HEK293 (cell line): ENCODE measurements at regions not wholly inside any gene's neighbourhood (a gene's known extent, or its start where the extent isn't known, plus 50 kb on each side); places are given as distances from the start of the nearest gene placed in this dataset.

Experiments used
- CTCF ChIA-PET: fragments of 350-600 bp; formaldehyde crosslinking; extraction: SDS; loops from one replicate; lab custom pipeline; 2021; ENCODE audit warnings: antibody characterized with exemption; lab: Yijun Ruan, JAX
- POLR2A ChIA-PET: fragments of 300-600 bp; formaldehyde crosslinking; extraction: SDS; loops from one replicate; lab custom pipeline; 2020; ENCODE audit warnings: antibody characterized with exemption, inconsistent platforms; lab: Yijun Ruan, JAX
- H3K27ac ChIP-seq: fragments of 200-500 bp; sonication (Bioruptor generic); 2 replicates; pipeline ENCODE4 v1.5.1; 2014; ENCODE audit warnings: low read depth, low read length, control low read depth, inconsistent platforms; ENCODE audit errors: extremely low read depth
- H3K36me3 ChIP-seq, 2 experiments: fragments of 200-500 bp in 1 of 2; sonication (Bioruptor generic) in 1 of 2; 1 replicate in 1 of 2; 2 replicates in 1 of 2; pipeline ENCODE4 v1.5.1; 2014 to 2017; ENCODE audit warnings: inconsistent platforms in 2 of 2, low read length in 2 of 2; ENCODE audit not compliant: control insufficient read depth in 2 of 2, insufficient read depth in 1 of 2
- H3K4me1 ChIP-seq: fragments of 200-500 bp; sonication (Bioruptor generic); 2 replicates; pipeline ENCODE4 v1.5.1; 2014; ENCODE audit warnings: mild to moderate bottlenecking, low read length, inconsistent platforms; ENCODE audit not compliant: control insufficient read depth, insufficient read depth
- H3K4me3 ChIP-seq: 2 replicates; pipeline ENCODE4 v1.5.1; 2011; ENCODE audit warnings: low read depth, mild to moderate bottlenecking, control low read depth, low read length, moderate library complexity
- H3K9me3 ChIP-seq: fragments of 200-500 bp; sonication (Bioruptor generic); 2 replicates; pipeline ENCODE4 v1.5.1; 2014; ENCODE audit warnings: low read depth, low read length, inconsistent platforms; ENCODE audit not compliant: control insufficient read depth, insufficient read depth
- ATF2 ChIP-seq: fragments of 450-650 bp; formaldehyde crosslinking; IDR thresholded peaks from 2 replicates; pipeline ENCODE4 v1.5.1; 2016; ENCODE audit warnings: missing biosample characterization, missing genetic modification characterization, low read depth
- GFI1B ChIP-seq: fragments of 450-650 bp; formaldehyde crosslinking; IDR thresholded peaks from 2 replicates; pipeline ENCODE4 v1.5.1; 2016; ENCODE audit warnings: missing biosample characterization, missing genetic modification characterization
- HIC1 ChIP-seq: fragments of 450-650 bp; formaldehyde crosslinking; IDR thresholded peaks from 2 replicates; pipeline ENCODE4 v1.5.1; 2016; ENCODE audit warnings: missing biosample characterization, missing genetic modification characterization
- PRDM10 ChIP-seq: fragments of 450-650 bp; formaldehyde crosslinking; IDR thresholded peaks from 2 replicates; pipeline ENCODE4 v1.5.1; 2016; ENCODE audit warnings: missing biosample characterization, missing genetic modification characterization
- TRIM28 ChIP-seq: IDR thresholded peaks from 2 replicates; pipeline ENCODE4 v1.6.1; 2011; ENCODE audit warnings: low read length, control low read depth, borderline replicate concordance
- ZBTB6 ChIP-seq: fragments of 450-650 bp; formaldehyde crosslinking; IDR thresholded peaks from 2 replicates; pipeline ENCODE4 v1.5.1; 2017; ENCODE audit warnings: missing biosample characterization, missing genetic modification characterization
- ZFHX2 ChIP-seq: fragments of 450-650 bp; formaldehyde crosslinking; conservative IDR thresholded peaks from 2 replicates; pipeline ENCODE4 v1.5.1; 2016; ENCODE audit warnings: missing biosample characterization, missing genetic modification characterization
- ZFP69B ChIP-seq: fragments of 450-650 bp; formaldehyde crosslinking; IDR thresholded peaks from 2 replicates; pipeline ENCODE4 v1.5.1; 2016; ENCODE audit warnings: missing biosample characterization, missing genetic modification characterization
- ZNF121 ChIP-seq: fragments of 450-650 bp; formaldehyde crosslinking; IDR thresholded peaks from 2 replicates; pipeline ENCODE4 v1.5.1; 2016; ENCODE audit warnings: missing biosample characterization, missing genetic modification characterization
- ZNF155 ChIP-seq: fragments of 450-650 bp; formaldehyde crosslinking; IDR thresholded peaks from 2 replicates; pipeline ENCODE4 v1.5.1; 2016; ENCODE audit warnings: missing biosample characterization, missing genetic modification characterization
- ZNF280D ChIP-seq: fragments of 450-650 bp; formaldehyde crosslinking; IDR thresholded peaks from 2 replicates; pipeline ENCODE4 v1.5.1; 2016; ENCODE audit warnings: missing biosample characterization, missing genetic modification characterization
- ZNF449 ChIP-seq: fragments of 450-650 bp; formaldehyde crosslinking; IDR thresholded peaks from 2 replicates; pipeline ENCODE4 v1.5.1; 2017; ENCODE audit warnings: missing biosample characterization, mild to moderate bottlenecking, missing genetic modification characterization, moderate library complexity
- ZNF488 ChIP-seq: fragments of 450-650 bp; formaldehyde crosslinking; IDR thresholded peaks from 2 replicates; pipeline ENCODE4 v1.5.1; 2016; ENCODE audit warnings: missing biosample characterization, missing genetic modification characterization
- ZNF549 ChIP-seq: fragments of 450-650 bp; IDR thresholded peaks from 2 replicates; pipeline ENCODE4 v1.5.1; 2018; ENCODE audit warnings: missing biosample characterization, missing genetic modification characterization, mild to moderate bottlenecking, inconsistent platforms, moderate library complexity
- ZNF555 ChIP-seq: fragments of 450-650 bp; formaldehyde crosslinking; conservative IDR thresholded peaks from 2 replicates; pipeline ENCODE4 v1.5.1; 2017; ENCODE audit warnings: missing biosample characterization, mild to moderate bottlenecking, missing genetic modification characterization, inconsistent platforms
- ZNF580 ChIP-seq: fragments of 450-650 bp; formaldehyde crosslinking; IDR thresholded peaks from 2 replicates; pipeline ENCODE4 v1.5.1; 2016; ENCODE audit warnings: missing biosample characterization, missing genetic modification characterization
- ZNF621 ChIP-seq: fragments of 450-650 bp; formaldehyde crosslinking; IDR thresholded peaks from 2 replicates; pipeline ENCODE4 v1.5.1; 2017; ENCODE audit warnings: missing biosample characterization, missing genetic modification characterization
- ZNF624 ChIP-seq: fragments of 450-650 bp; formaldehyde crosslinking; IDR thresholded peaks from 2 replicates; pipeline ENCODE4 v1.5.1; 2017; ENCODE audit warnings: missing biosample characterization, missing genetic modification characterization
- ZNF664 ChIP-seq: fragments of 450-650 bp; formaldehyde crosslinking; IDR thresholded peaks from 2 replicates; pipeline ENCODE4 v1.5.1; 2016; ENCODE audit warnings: missing biosample characterization, missing genetic modification characterization
- ZNF701 ChIP-seq: fragments of 450-650 bp; formaldehyde crosslinking; IDR thresholded peaks from 2 replicates; pipeline ENCODE4 v1.5.1; 2016; ENCODE audit warnings: missing biosample characterization, missing genetic modification characterization
- ZNF843 ChIP-seq: fragments of 450-650 bp; formaldehyde crosslinking; IDR thresholded peaks from 2 replicates; pipeline ENCODE4 v1.5.1; 2016; ENCODE audit warnings: missing biosample characterization, missing genetic modification characterization

GRCh38 chr6:9754515-9754914, 660.4 kb downstream of the TFAP2A start (continued):
- TF ChIP-seq ZNF580 (tag by site-specific recombination) (no peak), ZNF121 (tag by site-specific recombination) (no peak), ATF2 (tag by site-specific recombination) (no peak), ZFP69B (no peak), ZNF280D (tag by site-specific recombination) (no peak), ZNF488 (tag by site-specific recombination) (no peak), ZNF555 (no peak)

GRCh38 chr6:9745966-9746365, 668.9 kb downstream of the TFAP2A start:
- POLR2A ChIA-PET = no interaction called here
- Histone ChIP-seq H3K4me1 (no peaks in the 10 kb centered on the region), H3K27ac (no peak overlapping the region), H3K9me3 (no peaks in the 10 kb centered on the region), H3K4me3 (no peak overlapping the region), H3K36me3 (no peaks in the 10 kb centered on the region)
- CTCF ChIA-PET = no interaction called here
- TF ChIP-seq ZNF621 (tag by site-specific recombination) (no peak), ZNF449 (tag by site-specific recombination) (no peak), ZNF701 (no peak), TRIM28 (no peak), PRDM10 (tag by site-specific recombination) (no peak), HIC1 (tag by site-specific recombination) (no peak), ZNF624 (no peak), ZFP69B (no peak), ZNF843 (tag by site-specific recombination) (no peak), ZNF549 (tag by site-specific recombination) (no peak), ZBTB6 (tag by site-specific recombination) (no peak), ZNF664 (tag by site-specific recombination) (no peak), ATF2 (tag by site-specific recombination) (no peak), ZNF155 (no peak), ZFHX2 (tag by site-specific recombination) (no peak), GFI1B (tag by site-specific recombination) (no peak)
